Gastroesophageal sphincter (tissue), 4 donors: ENCODE measurements at regions not wholly inside any gene's neighbourhood (a gene's known extent, or its start where the extent isn't known, plus 50 kb on each side); places are given as distances from the start of the nearest gene placed in this dataset.

Experiments
- ATAC-seq: fragments of 150-250 bp; one replicate; pipeline ENCODE4 v1.9.1; 2016; ENCODE audit warnings: mild to moderate bottlenecking, moderate library complexity
- H3K27ac ChIP-seq, 4 donors: fragments of 200-600 bp; sonication (generic) in 3 of 4; 1 replicate in 3 of 4; 2 replicates in 1 of 4; pipeline ENCODE4 v1.5.1; 2016 to 2019
- H3K27me3 ChIP-seq: fragments of 200-600 bp; sonication (generic); one replicate; pipeline ENCODE4 v1.5.1; 2019
- H3K36me3 ChIP-seq, 2 donors: fragments of 200-600 bp; sonication (generic); one replicate each; pipeline ENCODE4 v1.5.1; 2019; ENCODE audit warnings: control low read depth in 1 of 2
- H3K4me1 ChIP-seq, 3 donors: fragments of 200-600 bp; sonication (generic); 1 replicate in 2 of 3; 2 replicates in 1 of 3; pipeline ENCODE4 v1.5.1; 2016 to 2019; ENCODE audit warnings: control low read depth in 2 of 3
- H3K4me3 ChIP-seq, 2 donors: fragments of 200-600 bp; sonication (generic); one replicate each; pipeline ENCODE4 v1.5.1; 2019; ENCODE audit warnings: mild to moderate bottlenecking in 1 of 2, moderate library complexity in 1 of 2
- H3K9me3 ChIP-seq, 3 donors: fragments of 200-600 bp; sonication (generic); one replicate each; pipeline ENCODE4 v1.5.1; 2017 to 2019; ENCODE audit warnings: control low read depth in 2 of 3
- EP300 ChIP-seq: sonication (generic); formaldehyde crosslinking; IDR thresholded peaks from one replicate; pipeline ENCODE4 v1.6.1; 2017; ENCODE audit warnings: antibody characterized with exemption, mild to moderate bottlenecking
- POLR2A ChIP-seq, 2 donors: fragments of 450-650 bp; IDR thresholded peaks; one replicate each; pipeline ENCODE4 v1.6.1; 2017; ENCODE audit warnings: antibody characterized with exemption in 2 of 2, mild to moderate bottlenecking in 2 of 2, moderate library complexity in 1 of 2
- POLR2AphosphoS5 ChIP-seq: sonication (generic); formaldehyde crosslinking; IDR thresholded peaks from one replicate; pipeline ENCODE4 v1.6.1; 2017; ENCODE audit warnings: antibody characterized with exemption
- WGBS, 2 donors: methylation state at CpG; one replicate each; pipeline ENCODE4 v1.1.5; 2018; ENCODE audit warnings: low coverage in 1 of 2; 5-methylcytosine and 5-hydroxymethylcytosine counted together
- TF ChIP-seq, protein P1 (sequence below), 4 experiments: fragments of 200-600 bp in 2 of 4; fragments of 450-650 bp in 2 of 4; sonication (generic) in 1 of 4; IDR thresholded peaks; one replicate each; pipeline ENCODE4 v1.5.1; 2017 to 2019; ENCODE audit warnings: antibody characterized with exemption in 4 of 4, mild to moderate bottlenecking in 2 of 4, moderate library complexity in 2 of 4

DNA sequence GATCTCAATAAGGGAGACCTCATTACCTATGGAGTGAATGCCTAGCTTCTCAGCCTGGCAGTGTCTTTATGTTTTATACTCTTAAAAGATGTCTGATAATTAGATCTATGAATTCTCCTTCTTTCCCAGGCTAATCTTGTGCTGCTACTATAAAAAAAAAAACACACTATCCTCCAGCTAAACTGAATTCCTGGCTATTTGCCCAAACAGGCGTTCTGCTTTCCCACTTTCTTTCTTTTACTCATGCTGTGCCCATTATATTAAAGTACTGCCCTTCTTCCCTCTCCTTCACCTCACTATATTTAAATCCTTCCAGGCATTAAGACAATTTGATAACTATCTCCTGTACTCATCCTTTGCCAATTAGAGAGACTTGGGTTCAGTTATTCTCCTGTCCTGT, 1134.9 kb downstream of the ROBO2 start:
- Histone ChIP-seq H3K27ac (no peak overlapping the region), H3K36me3 (no peaks in the 10 kb centered on the region), H3K9me3 (no peaks in the 10 kb centered on the region), H3K4me1 (no peaks in the 10 kb centered on the region), H3K4me3 (no peak overlapping the region), H3K27me3 (no peaks in the 10 kb centered on the region)
- 0 to 8% methylated on average over 1 of the region's 1 CpG for WGBS, 2 donors
- no peak for ATAC-seq
- TF ChIP-seq POLR2A (IDR thresholded peaks at IDR 0.05) (no peak), POLR2AphosphoS5 (no peak), EP300 (no peak)
- TF ChIP-seq, protein P1, sequence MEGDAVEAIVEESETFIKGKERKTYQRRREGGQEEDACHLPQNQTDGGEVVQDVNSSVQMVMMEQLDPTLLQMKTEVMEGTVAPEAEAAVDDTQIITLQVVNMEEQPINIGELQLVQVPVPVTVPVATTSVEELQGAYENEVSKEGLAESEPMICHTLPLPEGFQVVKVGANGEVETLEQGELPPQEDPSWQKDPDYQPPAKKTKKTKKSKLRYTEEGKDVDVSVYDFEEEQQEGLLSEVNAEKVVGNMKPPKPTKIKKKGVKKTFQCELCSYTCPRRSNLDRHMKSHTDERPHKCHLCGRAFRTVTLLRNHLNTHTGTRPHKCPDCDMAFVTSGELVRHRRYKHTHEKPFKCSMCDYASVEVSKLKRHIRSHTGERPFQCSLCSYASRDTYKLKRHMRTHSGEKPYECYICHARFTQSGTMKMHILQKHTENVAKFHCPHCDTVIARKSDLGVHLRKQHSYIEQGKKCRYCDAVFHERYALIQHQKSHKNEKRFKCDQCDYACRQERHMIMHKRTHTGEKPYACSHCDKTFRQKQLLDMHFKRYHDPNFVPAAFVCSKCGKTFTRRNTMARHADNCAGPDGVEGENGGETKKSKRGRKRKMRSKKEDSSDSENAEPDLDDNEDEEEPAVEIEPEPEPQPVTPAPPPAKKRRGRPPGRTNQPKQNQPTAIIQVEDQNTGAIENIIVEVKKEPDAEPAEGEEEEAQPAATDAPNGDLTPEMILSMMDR (IDR thresholded peaks at IDR 0.05), result no peak

DNA sequence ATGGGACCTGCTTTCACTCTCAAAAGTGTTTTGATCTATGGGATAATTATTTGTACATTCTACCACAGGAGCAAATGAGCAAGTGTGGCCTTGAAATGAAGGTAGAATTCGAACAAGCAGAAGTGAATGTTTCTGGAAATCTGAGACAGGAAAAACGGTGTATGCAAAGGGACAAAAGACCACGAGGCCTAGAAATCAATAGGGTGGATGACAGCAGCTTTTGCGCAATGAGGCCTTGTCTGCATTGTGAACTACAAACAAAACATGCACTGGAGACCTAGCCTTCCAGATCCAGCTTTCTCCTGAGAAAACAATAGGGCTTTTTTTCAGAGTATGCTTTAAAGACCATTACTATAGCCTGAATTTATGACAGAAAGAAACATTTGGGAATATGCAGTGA, 1137.0 kb downstream of the ROBO2 start:
- ATAC-seq, result no peak
- 83 to 85% methylated on average over 1 to 4 of the region's 4 CpGs for WGBS, 2 donors
- Histone ChIP-seq H3K36me3 (no peaks in the 10 kb centered on the region), H3K9me3 (no peaks in the 10 kb centered on the region), H3K4me3 (no peak overlapping the region), H3K27me3 (no peaks in the 10 kb centered on the region), H3K27ac (no peak overlapping the region), H3K4me1 (no peaks in the 10 kb centered on the region)
- no peak for TF ChIP-seq EP300
- no peak for TF ChIP-seq POLR2AphosphoS5
- TF ChIP-seq POLR2A (IDR thresholded peaks at IDR 0.05), result no peak

DNA sequence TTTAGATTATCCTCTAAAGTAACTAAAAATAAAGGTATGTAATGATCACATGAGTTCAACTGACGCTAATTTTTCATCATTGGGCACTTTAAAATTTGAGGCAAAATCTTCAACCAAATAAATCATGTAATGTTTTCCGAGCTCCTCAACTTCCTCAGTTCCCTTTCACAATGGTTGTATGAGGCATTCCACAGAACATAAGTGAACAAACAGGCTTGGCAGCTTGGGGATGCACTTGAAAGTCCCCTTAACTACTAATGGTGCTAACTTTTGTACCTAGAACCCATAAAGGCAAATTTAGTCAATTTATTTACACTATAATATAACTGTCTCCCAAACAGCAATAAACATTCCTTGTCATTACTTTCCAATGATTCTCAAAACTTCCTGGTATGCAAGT, 1137.9 kb downstream of the ROBO2 start:
- H3K4me3 ChIP-seq, result no peak overlapping the region
- no peak overlapping the region for H3K27ac ChIP-seq
- H3K9me3 ChIP-seq, result no peaks in the 10 kb centered on the region
- no peak for ATAC-seq
- no peaks in the 10 kb centered on the region for H3K27me3 ChIP-seq
- 71 to 83% methylated on average over 2 of the region's 2 CpGs for WGBS, 2 donors
- H3K4me1 ChIP-seq, result no peaks in the 10 kb centered on the region
- TF ChIP-seq POLR2AphosphoS5 (no peak), EP300 (no peak), POLR2A (IDR thresholded peaks at IDR 0.05) (no peak)
- TF ChIP-seq, protein P1 (IDR thresholded peaks at IDR 0.05), result no peak
- H3K36me3 ChIP-seq, result no peaks in the 10 kb centered on the region

DNA sequence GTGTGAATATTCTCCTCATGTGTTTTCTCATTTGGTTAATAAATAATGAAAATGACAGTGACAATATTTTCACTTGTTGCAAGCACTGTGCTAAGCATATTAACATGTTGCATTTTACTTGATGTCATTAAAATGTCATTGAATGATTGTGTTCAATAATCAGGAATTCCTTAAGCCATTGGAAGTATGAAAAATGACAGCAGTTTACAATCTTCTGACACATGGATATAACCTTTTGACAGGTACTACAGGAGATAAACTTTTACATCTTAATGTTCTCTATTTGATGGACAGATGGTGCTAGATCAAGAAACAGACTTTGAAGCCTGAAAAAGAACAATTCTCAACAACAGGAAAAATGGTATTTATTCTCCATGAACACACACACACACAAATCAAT, 1138.3 kb downstream of the ROBO2 start:
- Histone ChIP-seq H3K27ac (no peak overlapping the region), H3K36me3 (no peaks in the 10 kb centered on the region), H3K27me3 (no peaks in the 10 kb centered on the region), H3K4me1 (no peaks in the 10 kb centered on the region), H3K9me3 (no peaks in the 10 kb centered on the region), H3K4me3 (no peak overlapping the region)
- TF ChIP-seq EP300 (no peak), POLR2AphosphoS5 (no peak), POLR2A (IDR thresholded peaks at IDR 0.05) (no peak)
- TF ChIP-seq, protein P1 (IDR thresholded peaks at IDR 0.05), result no peak
- ATAC-seq, result no peak

DNA sequence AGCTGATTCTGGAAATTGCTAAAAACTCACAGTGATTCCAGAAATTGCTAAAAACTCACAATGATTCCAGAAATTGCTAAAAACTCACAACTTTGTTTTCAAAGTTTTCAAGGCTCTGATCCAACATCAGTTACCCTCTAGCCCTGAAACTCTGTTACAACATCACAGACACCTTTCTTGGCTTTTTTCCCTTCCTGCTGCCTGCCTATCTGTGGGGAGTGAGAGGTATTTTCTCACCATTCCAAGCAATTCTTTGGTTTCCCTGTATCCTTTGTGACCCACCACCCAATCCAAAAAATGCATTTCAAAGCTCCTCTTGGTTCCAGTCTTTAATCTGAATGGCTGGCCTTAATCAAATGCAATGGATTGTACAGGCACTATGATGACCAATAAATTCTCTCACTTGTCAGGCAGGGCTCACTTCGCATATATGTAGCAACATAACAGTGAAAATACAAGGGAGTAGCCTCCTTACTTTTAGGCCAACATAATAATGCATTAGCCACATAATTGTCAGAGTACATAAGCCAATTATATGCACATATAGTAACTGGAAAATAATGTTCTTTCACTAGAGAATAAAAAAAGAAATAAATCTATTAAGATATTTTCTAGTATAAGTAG, 1139.0 kb downstream of the ROBO2 start:
- ATAC-seq, result no peak
- TF ChIP-seq, protein P1 (IDR thresholded peaks at IDR 0.05), result no peak
- TF ChIP-seq POLR2A (IDR thresholded peaks at IDR 0.05), result no peak
- TF ChIP-seq POLR2AphosphoS5, result no peak
- no peak for TF ChIP-seq EP300
- Histone ChIP-seq H3K27ac (no peak overlapping the region), H3K4me3 (no peak overlapping the region), H3K4me1 (no peaks in the 10 kb centered on the region), H3K9me3 (no peaks in the 10 kb centered on the region), H3K27me3 (no peaks in the 10 kb centered on the region), H3K36me3 (no peaks in the 10 kb centered on the region)
- 78 to 92% methylated on average over 1 of the region's 1 CpG for WGBS, 2 donors
